GM10266 (cell line): ENCODE measurements at regions not wholly inside any gene's neighbourhood (a gene's known extent, or its start where the extent isn't known, plus 50 kb on each side); places are given as distances from the start of the nearest gene placed in this dataset.

Source experiments
- DNase-seq: peaks from one replicate; pipeline ENCODE4 v3.0.0; 2012; ENCODE audit errors: extremely low spot score
- CTCF ChIP-seq: IDR thresholded peaks from 2 replicates; pipeline ENCODE4 v1.5.1; 2012; ENCODE audit warnings: mild to moderate bottlenecking, low read depth; ENCODE audit not compliant: control insufficient read depth, insufficient read depth; ENCODE audit errors: missing control alignments

GRCh38 chr1:119226913-119227312, 86.5 kb upstream of the WARS2 start:
- no peak for TF ChIP-seq CTCF

GRCh38 chr1:119227456-119227855, 87.0 kb upstream of the WARS2 start:
- DNase-seq, result no peak
- no peak for TF ChIP-seq CTCF

More at GRCh38 chr1:119226913-119227312, 86.5 kb upstream of the WARS2 start:
- no peak for DNase-seq

GRCh38 chr1:119228335-119229080, 88.1 kb upstream of the WARS2 start:
- no peak for TF ChIP-seq CTCF
- no peak for DNase-seq

- TF ChIP-seq CTCF, result no peak
- no peak for DNase-seq
Measured at GRCh38 chr1:119235120-119235519, 94.7 kb upstream of the WARS2 start.

GRCh38 chr1:119245881-119246280, 105.4 kb upstream of the WARS2 start:
- no peak for TF ChIP-seq CTCF
- no peak for DNase-seq

- no peak for DNase-seq
- no peak for TF ChIP-seq CTCF
Measured at GRCh38 chr1:119249283-119249682, 108.8 kb upstream of the WARS2 start.

GRCh38 chr1:119250299-119250698, 109.8 kb upstream of the WARS2 start:
- TF ChIP-seq CTCF, result no peak
- no peak for DNase-seq
